SH-SY5Y (cell line): ENCODE measurements at regions not wholly inside any gene's neighbourhood (a gene's known extent, or its start where the extent isn't known, plus 50 kb on each side); places are given as distances from the start of the nearest gene placed in this dataset.

Source experiments
- GATA2 ChIP-seq: IDR thresholded peaks from 2 replicates; pipeline ENCODE4 v1.6.1; 2011; ENCODE audit warnings: mild to moderate bottlenecking, low read depth, low read length
- GATA3 ChIP-seq: IDR thresholded peaks from 2 replicates; pipeline ENCODE4 v1.6.1; 2011; ENCODE audit warnings: low read depth, mild to moderate bottlenecking, low read length, moderate library complexity

GRCh38 chr18:40631319-40631718, 1323.7 kb upstream of the PIK3C3 start:
- no peak for TF ChIP-seq GATA3
- no peak for TF ChIP-seq GATA2
